AG04450 (cell line): ENCODE measurements at regions not wholly inside any gene's neighbourhood (a gene's known extent, or its start where the extent isn't known, plus 50 kb on each side); places are given as distances from the start of the nearest gene placed in this dataset.

Experiments used
- CTCF ChIA-PET: fragments of 300-600, 350-600 bp; formaldehyde crosslinking; extraction: SDS; loops from one replicate; lab custom pipeline; 2022; ENCODE audit warnings: antibody characterized with exemption, inconsistent platforms; lab: Charles Lee
- POLR2A ChIA-PET: fragments of 350-600 bp; formaldehyde crosslinking; extraction: SDS; loops from one replicate; lab custom pipeline; 2021; ENCODE audit warnings: antibody characterized with exemption, inconsistent platforms; lab: Yijun Ruan, JAX
- DNase-seq: peaks from one replicate; pipeline ENCODE4 v3.0.0-alpha.2; 2011; ENCODE audit warnings: low read depth, low spot score
- H3K27ac ChIP-seq: one replicate; pipeline ENCODE4 v1.5.1; 2012; ENCODE audit warnings: low read depth, low read length, control low read depth
- H3K27me3 ChIP-seq: one replicate; pipeline ENCODE4 v1.6.0; 2012; ENCODE audit warnings: low read length; ENCODE audit not compliant: control insufficient read depth, insufficient read depth
- H3K4me3 ChIP-seq: 2 replicates; pipeline ENCODE4 v1.5.1; 2011; ENCODE audit warnings: mild to moderate bottlenecking, low read depth, low read length, control low read depth
- H3K9me3 ChIP-seq: 2 replicates; pipeline ENCODE4 v1.5.1; 2012; ENCODE audit warnings: low read length; ENCODE audit not compliant: control insufficient read depth, insufficient read depth
- TF ChIP-seq, protein P1 (sequence below): IDR thresholded peaks from 2 replicates; pipeline ENCODE4 v1.5.1; 2011; ENCODE audit warnings: low read depth, low read length, control low read depth, inconsistent platforms

GRCh38 chr5:158152136-158152535 is 293.2 kb upstream of the CLINT1 start:
- CTCF ChIA-PET = no interaction called here
- Histone ChIP-seq H3K27me3 (no peaks in the 10 kb centered on the region), H3K27ac (no peak overlapping the region), H3K4me3 (no peak overlapping the region), H3K9me3 (no peaks in the 10 kb centered on the region)
- POLR2A ChIA-PET = no interaction called here
- TF ChIP-seq, protein P1, sequence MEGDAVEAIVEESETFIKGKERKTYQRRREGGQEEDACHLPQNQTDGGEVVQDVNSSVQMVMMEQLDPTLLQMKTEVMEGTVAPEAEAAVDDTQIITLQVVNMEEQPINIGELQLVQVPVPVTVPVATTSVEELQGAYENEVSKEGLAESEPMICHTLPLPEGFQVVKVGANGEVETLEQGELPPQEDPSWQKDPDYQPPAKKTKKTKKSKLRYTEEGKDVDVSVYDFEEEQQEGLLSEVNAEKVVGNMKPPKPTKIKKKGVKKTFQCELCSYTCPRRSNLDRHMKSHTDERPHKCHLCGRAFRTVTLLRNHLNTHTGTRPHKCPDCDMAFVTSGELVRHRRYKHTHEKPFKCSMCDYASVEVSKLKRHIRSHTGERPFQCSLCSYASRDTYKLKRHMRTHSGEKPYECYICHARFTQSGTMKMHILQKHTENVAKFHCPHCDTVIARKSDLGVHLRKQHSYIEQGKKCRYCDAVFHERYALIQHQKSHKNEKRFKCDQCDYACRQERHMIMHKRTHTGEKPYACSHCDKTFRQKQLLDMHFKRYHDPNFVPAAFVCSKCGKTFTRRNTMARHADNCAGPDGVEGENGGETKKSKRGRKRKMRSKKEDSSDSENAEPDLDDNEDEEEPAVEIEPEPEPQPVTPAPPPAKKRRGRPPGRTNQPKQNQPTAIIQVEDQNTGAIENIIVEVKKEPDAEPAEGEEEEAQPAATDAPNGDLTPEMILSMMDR = no peak
- no peak for DNase-seq

DNA sequence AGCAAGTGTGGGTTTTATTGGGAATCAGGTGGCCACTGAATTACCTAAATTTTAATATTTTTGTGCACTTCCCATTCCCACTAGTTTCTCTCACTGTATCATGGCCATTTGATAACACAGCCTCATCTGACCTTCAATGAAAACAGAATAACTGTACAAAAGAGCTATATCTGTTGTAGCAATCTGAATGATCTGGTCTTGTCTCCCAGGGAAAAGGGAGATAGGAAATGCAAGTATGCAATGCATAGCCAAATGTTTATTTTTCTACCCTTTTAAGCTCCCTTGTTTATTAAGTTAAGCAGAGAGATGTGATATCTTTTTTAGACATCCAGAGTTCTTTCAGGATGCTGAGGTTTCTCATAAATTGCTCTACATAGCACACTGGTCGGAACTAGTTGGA is 288.3 kb upstream of the CLINT1 start:
- TF ChIP-seq, protein P1 = no peak
- no peak overlapping the region for H3K4me3 ChIP-seq
- H3K9me3 ChIP-seq = no peaks in the 10 kb centered on the region
- ChIA-PET CTCF (no interaction called here), POLR2A (no interaction called here)
- no peak for DNase-seq
- no peak overlapping the region for H3K27ac ChIP-seq
- H3K27me3 ChIP-seq = no peaks in the 10 kb centered on the region

GRCh38 chr5:158145827-158146226 is 286.9 kb upstream of the CLINT1 start:
- Histone ChIP-seq H3K4me3 (no peak overlapping the region), H3K27me3 (no peaks in the 10 kb centered on the region), H3K27ac (no peak overlapping the region), H3K9me3 (no peaks in the 10 kb centered on the region)
- no peak for DNase-seq
- TF ChIP-seq, protein P1 = no peak
- CTCF ChIA-PET = no interaction called here
- POLR2A ChIA-PET = no interaction called here

DNA sequence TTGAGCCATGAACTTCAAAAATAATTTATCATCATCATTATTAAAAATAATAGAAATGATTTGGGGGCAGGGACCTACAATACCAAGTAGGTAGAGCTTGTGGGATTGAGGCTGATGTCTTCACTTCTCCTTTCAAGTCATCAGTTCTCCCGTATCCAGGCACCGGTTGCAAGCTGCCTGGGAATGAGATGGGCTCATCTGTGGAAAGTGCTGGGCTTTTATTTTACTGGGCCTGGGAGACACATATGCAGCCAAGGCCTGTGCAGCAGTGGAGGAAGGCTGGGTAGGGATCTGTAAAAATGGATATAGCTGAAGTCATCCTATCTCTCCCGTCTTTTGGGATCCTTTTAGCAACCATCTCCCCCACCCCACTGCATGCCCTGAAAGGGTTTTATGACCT is 284.1 kb upstream of the CLINT1 start:
- DNase-seq = no peak
- Histone ChIP-seq H3K27ac (no peak overlapping the region), H3K4me3 (no peak overlapping the region), H3K9me3 (no peaks in the 10 kb centered on the region), H3K27me3 (no peaks in the 10 kb centered on the region)
- TF ChIP-seq, protein P1 = no peak
- ChIA-PET POLR2A (no interaction called here), CTCF (no interaction called here)

- CTCF ChIA-PET = interaction anchor here (1.4 kb wide), 1 partner anchor 67 kb away, joined by 5 read pairs; no protein-coding TSS in a partner anchor
- no peak for DNase-seq
- POLR2A ChIA-PET = no interaction called here
- Histone ChIP-seq H3K27ac (no peak overlapping the region), H3K4me3 (no peak overlapping the region), H3K9me3 (no peaks in the 10 kb centered on the region), H3K27me3 (no peaks in the 10 kb centered on the region)
- TF ChIP-seq, protein P1 = no peak
These were observed 283.2 kb upstream of the CLINT1 start for GRCh38 chr5:158142156-158142555.
